ENCODE measurements at regions not wholly inside any gene's neighbourhood (a gene's known extent, or its start where the extent isn't known, plus 50 kb on each side); places are given as distances from the start of the nearest gene placed in this dataset.

- Histone ChIP-seq H3K27ac (no peak overlapping the region), H3K27me3 (no peaks in the 10 kb centered on the region), H3K4me1 (ENCODE audit: insufficient read depth) (no peaks in the 10 kb centered on the region), H3K4me3 (no peak overlapping the region), H3K9me3 (no peaks in the 10 kb centered on the region), H3K36me3 (no peaks in the 10 kb centered on the region)
- intact Hi-C loops (cut with DNase I): no loop called here
- DNase-seq: no peak
- TF ChIP-seq POLR2A (IDR thresholded peaks at IDR 0.05): no peak
- TF ChIP-seq EP300 (IDR thresholded peaks at IDR 0.05): no peak
- TF ChIP-seq, protein P1, sequence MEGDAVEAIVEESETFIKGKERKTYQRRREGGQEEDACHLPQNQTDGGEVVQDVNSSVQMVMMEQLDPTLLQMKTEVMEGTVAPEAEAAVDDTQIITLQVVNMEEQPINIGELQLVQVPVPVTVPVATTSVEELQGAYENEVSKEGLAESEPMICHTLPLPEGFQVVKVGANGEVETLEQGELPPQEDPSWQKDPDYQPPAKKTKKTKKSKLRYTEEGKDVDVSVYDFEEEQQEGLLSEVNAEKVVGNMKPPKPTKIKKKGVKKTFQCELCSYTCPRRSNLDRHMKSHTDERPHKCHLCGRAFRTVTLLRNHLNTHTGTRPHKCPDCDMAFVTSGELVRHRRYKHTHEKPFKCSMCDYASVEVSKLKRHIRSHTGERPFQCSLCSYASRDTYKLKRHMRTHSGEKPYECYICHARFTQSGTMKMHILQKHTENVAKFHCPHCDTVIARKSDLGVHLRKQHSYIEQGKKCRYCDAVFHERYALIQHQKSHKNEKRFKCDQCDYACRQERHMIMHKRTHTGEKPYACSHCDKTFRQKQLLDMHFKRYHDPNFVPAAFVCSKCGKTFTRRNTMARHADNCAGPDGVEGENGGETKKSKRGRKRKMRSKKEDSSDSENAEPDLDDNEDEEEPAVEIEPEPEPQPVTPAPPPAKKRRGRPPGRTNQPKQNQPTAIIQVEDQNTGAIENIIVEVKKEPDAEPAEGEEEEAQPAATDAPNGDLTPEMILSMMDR (IDR thresholded peaks at IDR 0.05): no peak
Measured at GRCh38 chr4:19925516-19925915, 326.2 kb upstream of the SLIT2 start.

- no peak overlapping the region for H3K27ac ChIP-seq
- no peaks in the 10 kb centered on the region for H3K27me3 ChIP-seq
- no peaks in the 10 kb centered on the region for H3K4me1 ChIP-seq (ENCODE audit: insufficient read depth)
- no peak overlapping the region for H3K4me3 ChIP-seq
- DNase-seq: no peak
- H3K9me3 ChIP-seq: no peaks in the 10 kb centered on the region
- intact Hi-C loops (cut with DNase I): no loop called here
- 90 to 97% (median 96%) methylated on average over 1 of the region's 1 CpG for WGBS, 3 donors
- TF ChIP-seq, protein P1 (IDR thresholded peaks at IDR 0.05): no peak
- TF ChIP-seq EP300 (IDR thresholded peaks at IDR 0.05): no peak
- no peak for TF ChIP-seq POLR2A (IDR thresholded peaks at IDR 0.05)
- no peaks in the 10 kb centered on the region for H3K36me3 ChIP-seq
Measured at GRCh38 chr4:19924761-19925160, 326.9 kb upstream of the SLIT2 start.

DNA sequence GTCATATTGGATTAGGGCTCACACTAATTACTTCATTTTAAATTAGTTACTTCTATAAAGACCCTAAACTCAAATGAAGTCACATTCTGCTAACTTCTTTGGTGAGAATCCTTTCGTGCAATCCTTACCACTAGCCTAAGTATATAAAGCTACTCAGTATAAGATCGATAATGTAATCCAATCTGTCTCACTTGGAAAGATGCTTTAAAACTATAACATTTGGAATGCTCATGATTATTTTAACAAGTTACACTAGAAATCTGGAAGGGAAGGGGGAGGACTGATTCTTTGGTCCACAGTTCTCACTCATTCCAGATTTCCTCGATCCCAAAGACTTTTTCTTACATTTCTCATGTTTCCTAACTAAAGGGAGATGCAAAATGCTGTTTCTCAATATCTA, 336.4 kb upstream of the SLIT2 start:
- H3K4me1 ChIP-seq (ENCODE audit: insufficient read depth): no peaks in the 10 kb centered on the region
- intact Hi-C loops (cut with DNase I): no loop called here
- TF ChIP-seq POLR2A (IDR thresholded peaks at IDR 0.05) (no peak), EP300 (IDR thresholded peaks at IDR 0.05) (no peak)
- TF ChIP-seq, protein P1 (IDR thresholded peaks at IDR 0.05): no peak
- 91 to 92% (median 92%) methylated on average over 3 of the region's 3 CpGs for WGBS, 3 donors
- no peaks in the 10 kb centered on the region for H3K27me3 ChIP-seq
- no peak overlapping the region for H3K4me3 ChIP-seq
- no peak for DNase-seq
- H3K27ac ChIP-seq: no peak overlapping the region
- no peaks in the 10 kb centered on the region for H3K9me3 ChIP-seq
- no peaks in the 10 kb centered on the region for H3K36me3 ChIP-seq

DNA sequence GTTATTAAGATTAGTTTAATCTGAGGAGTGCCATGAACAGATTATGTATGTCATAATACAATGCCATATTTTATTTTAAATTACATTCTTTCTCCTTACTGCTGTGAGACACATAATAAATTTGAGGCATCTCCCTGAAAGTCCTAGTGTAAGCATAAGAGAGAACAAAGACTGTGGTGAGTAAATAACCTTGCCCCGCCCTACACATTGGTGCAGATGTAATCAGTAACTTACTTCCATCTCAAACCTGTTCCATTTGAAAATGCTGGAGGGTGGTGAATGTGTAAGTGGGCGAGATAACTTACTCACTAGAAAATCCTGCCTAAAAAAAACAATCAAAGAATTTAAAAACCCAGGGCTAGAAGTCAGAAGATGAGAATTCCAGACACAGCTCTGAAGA, 338.1 kb upstream of the SLIT2 start:
- intact Hi-C loops (cut with DNase I): no loop called here
- H3K27me3 ChIP-seq: no peaks in the 10 kb centered on the region
- WGBS, 3 donors: 72 to 79% (median 76%) methylated on average over 2 of the region's 2 CpGs
- H3K4me3 ChIP-seq: no peak overlapping the region
- H3K4me1 ChIP-seq (ENCODE audit: insufficient read depth): no peaks in the 10 kb centered on the region
- no peaks in the 10 kb centered on the region for H3K36me3 ChIP-seq
- DNase-seq: no peak
- no peak for TF ChIP-seq EP300 (IDR thresholded peaks at IDR 0.05)
- TF ChIP-seq, protein P1 (IDR thresholded peaks at IDR 0.05): no peak
- TF ChIP-seq POLR2A (IDR thresholded peaks at IDR 0.05): no peak
- no peak overlapping the region for H3K27ac ChIP-seq
- H3K9me3 ChIP-seq: no peaks in the 10 kb centered on the region
